IMR-90 (cell line): ENCODE measurements at regions not wholly inside any gene's neighbourhood (a gene's known extent, or its start where the extent isn't known, plus 50 kb on each side); places are given as distances from the start of the nearest gene placed in this dataset.

ENCODE experiments used
- ATAC-seq: fragments of 200-7000 bp; cut with Tn5 transposase; 2 replicates; pipeline ENCODE4 v1.9.1; 2020; ENCODE audit warnings: low read depth, mild to moderate bottlenecking, moderate library complexity
- BruUV-seq: library from RNA; stranded (reverse); fragments of 400-500 nt; replicated peaks from 2 replicates; lab custom pipeline; 2021; lab: Mats Ljungman, UMichigan
- CTCF ChIA-PET: fragments of 300-600 bp; formaldehyde crosslinking; extraction: SDS; loops from one replicate; lab custom pipeline; 2021; ENCODE audit warnings: antibody characterized with exemption; lab: Yijun Ruan, JAX
- POLR2A ChIA-PET: fragments of 300-600 bp; sonication (Branson Sonifier 250); formaldehyde crosslinking; loops from one replicate; lab custom pipeline; 2022; ENCODE audit warnings: antibody characterized with exemption; ENCODE audit not compliant: unreplicated experiment; lab: Charles Lee
- DNase-seq: peaks from one replicate; pipeline ENCODE4 v3.0.0; 2013
- H2AFZ ChIP-seq: replicated peaks from 2 replicates; pipeline ENCODE3; 2013; ENCODE audit warnings: low read length, mild to moderate bottlenecking; ENCODE audit not compliant: poor library complexity
- H2AK5ac ChIP-seq: 2 replicates; pipeline ENCODE4 v1.6.1; 2013; ENCODE audit warnings: low read depth, low read length, inconsistent platforms
- H2AK9ac ChIP-seq: replicated peaks from 2 replicates; pipeline ENCODE3; 2013; ENCODE audit warnings: mild to moderate bottlenecking, low read depth, low read length, moderate library complexity; ENCODE audit not compliant: poor library complexity
- H2BK120ac ChIP-seq: 2 replicates; pipeline ENCODE4 v1.6.1; 2013; ENCODE audit warnings: low read depth, low read length, inconsistent platforms
- H2BK15ac ChIP-seq: 3 replicates; pipeline ENCODE4 v1.6.1; 2013; ENCODE audit warnings: low read depth, low read length, inconsistent platforms
- H2BK20ac ChIP-seq: 2 replicates; pipeline ENCODE4 v1.6.1; 2013; ENCODE audit warnings: low read depth, mild to moderate bottlenecking, inconsistent platforms, low read length, moderate library complexity
- H2BK5ac ChIP-seq: 2 replicates; pipeline ENCODE4 v1.6.1; 2013; ENCODE audit warnings: mild to moderate bottlenecking, low read depth, low read length, inconsistent platforms; ENCODE audit not compliant: poor library complexity, severe bottlenecking
- H3K14ac ChIP-seq: replicated peaks from 2 replicates; pipeline ENCODE4 v1.6.1; 2013; ENCODE audit warnings: low read depth, low read length, inconsistent platforms
- H3K18ac ChIP-seq: 2 replicates; pipeline ENCODE4 v1.6.1; 2013; ENCODE audit warnings: low read depth, low read length, control low read depth
- H3K23ac ChIP-seq: 2 replicates; pipeline ENCODE4 v1.6.1; 2013; ENCODE audit warnings: low read depth, low read length, inconsistent platforms
- H3K27ac ChIP-seq: 2 replicates; pipeline ENCODE4 v1.5.1; 2013; ENCODE audit warnings: mild to moderate bottlenecking, control low read depth, low read length; ENCODE audit not compliant: insufficient read depth
- H3K27me3 ChIP-seq: 2 replicates; pipeline ENCODE4 v1.6.1; 2013; ENCODE audit warnings: low read length; ENCODE audit not compliant: control insufficient read depth, insufficient read depth
- H3K36me3 ChIP-seq: 2 replicates; pipeline ENCODE4 v1.6.1; 2013; ENCODE audit warnings: low read length, mixed read lengths; ENCODE audit not compliant: control insufficient read depth, insufficient read depth
- H3K4ac ChIP-seq: 2 replicates; pipeline ENCODE4 v1.6.1; 2013; ENCODE audit warnings: low read depth, low read length, inconsistent platforms
- H3K4me1 ChIP-seq: 2 replicates; pipeline ENCODE4 v1.6.1; 2013; ENCODE audit warnings: low read length, mixed read lengths; ENCODE audit not compliant: control insufficient read depth, insufficient read depth
- H3K4me2 ChIP-seq: 2 replicates; pipeline ENCODE4 v1.6.1; 2013; ENCODE audit warnings: low read depth, mild to moderate bottlenecking, control low read depth, low read length, moderate library complexity
- H3K4me3 ChIP-seq: 2 replicates; pipeline ENCODE4 v1.5.1; 2013; ENCODE audit warnings: low read depth, mild to moderate bottlenecking, control low read depth, low read length, moderate library complexity; ENCODE audit not compliant: insufficient read depth
- H3K56ac ChIP-seq: 2 replicates; pipeline ENCODE4 v1.6.1; 2013; ENCODE audit warnings: low read length, inconsistent platforms; ENCODE audit not compliant: insufficient read depth; ENCODE audit errors: extremely low read depth
- H3K79me1 ChIP-seq, 2 experiments: 2 replicates each; pipeline ENCODE4 v1.6.1; 2013; ENCODE audit warnings: low read length in 2 of 2, inconsistent platforms in 1 of 2, low read depth in 1 of 2
- H3K9ac ChIP-seq: 2 replicates; pipeline ENCODE4 v1.6.1; 2013; ENCODE audit warnings: low read depth, low read length, control low read depth
- H3K9me1 ChIP-seq: 2 replicates; pipeline ENCODE4 v1.6.1; 2013; ENCODE audit warnings: low read length, inconsistent platforms; ENCODE audit not compliant: insufficient read depth
- H3K9me3 ChIP-seq: 2 replicates; pipeline ENCODE4 v1.6.1; 2013; ENCODE audit warnings: low read length; ENCODE audit not compliant: control insufficient read depth, insufficient read depth
- H4K20me1 ChIP-seq: 2 replicates; pipeline ENCODE4 v1.6.1; 2013; ENCODE audit warnings: low read length, inconsistent platforms; ENCODE audit not compliant: insufficient read depth
- H4K5ac ChIP-seq: 2 replicates; pipeline ENCODE4 v1.6.1; 2013; ENCODE audit warnings: mild to moderate bottlenecking, low read depth, low read length, control low read depth
- H4K8ac ChIP-seq, 2 experiments: 2 replicates each; pipeline ENCODE4 v1.6.1; 2013; ENCODE audit warnings: low read depth in 2 of 2, low read length in 2 of 2, control low read depth in 1 of 2, inconsistent platforms in 1 of 2
- H4K91ac ChIP-seq: 2 replicates; pipeline ENCODE4 v1.6.1; 2013; ENCODE audit warnings: low read depth, low read length, inconsistent platforms; ENCODE audit not compliant: insufficient read depth
- CTCF ChIP-seq: conservative IDR thresholded peaks from 2 replicates; pipeline ENCODE4 v1.5.1; 2012; ENCODE audit warnings: mild to moderate bottlenecking, low read depth, low read length, improper control_type of control experiment
- MXI1 ChIP-seq: IDR thresholded peaks from 2 replicates; pipeline ENCODE4 v1.6.1; 2012; ENCODE audit warnings: low read depth, mild to moderate bottlenecking, low read length, moderate library complexity, borderline replicate concordance
- NFE2L2 ChIP-seq: fragments of 150-350 bp; IDR thresholded peaks from 2 replicates; pipeline ENCODE4 v1.6.1; 2016; ENCODE audit warnings: low read depth, mild to moderate bottlenecking, low read length
- RFX5 ChIP-seq: IDR thresholded peaks from 2 replicates; pipeline ENCODE4 v1.8.0; 2012; ENCODE audit warnings: low read depth, mild to moderate bottlenecking, low read length, moderate library complexity
- SMC3 ChIP-seq: fragments of 150-350 bp; IDR thresholded peaks from 2 replicates; pipeline ENCODE4 v1.6.1; 2016; ENCODE audit warnings: low read depth, mild to moderate bottlenecking, antibody characterized with exemption, low read length, moderate library complexity
- dilution Hi-C: fragments of 300-500 bp; cut with HindIII; formaldehyde crosslinking; loops from one replicate; pipeline ENCODE4 v1.14.3; 2018; ENCODE audit warnings: low sequenced_read_pairs; ENCODE audit not compliant: unreplicated experiment
- in situ Hi-C: fragments of 300-500 bp; cut with MboI; formaldehyde crosslinking; loops from 3 replicates; pipeline ENCODE4 v1.14.3; 2019; ENCODE audit warnings: low sequenced_read_pairs, inconsistent platforms, mixed read lengths
- intact Hi-C: fragments of 100-400 bp; cut with micrococcal nuclease; formaldehyde crosslinking; loops from 2 replicates; pipeline ENCODE4 v1.10.0; 2022

GRCh38 chr7:88670536-88670935 lies 89.0 kb upstream of the ZNF804B start:
- ATAC-seq (no peak), DNase-seq (no peak)
- Histone ChIP-seq H2BK120ac (no peak overlapping the region), H2BK20ac (no peak overlapping the region), H3K23ac (no peak overlapping the region), H3K79me1 (no peaks in the 10 kb centered on the region), H3K27ac (no peak overlapping the region), H3K18ac (no peak overlapping the region), H3K4me1 (no peaks in the 10 kb centered on the region), H2AFZ (no peak overlapping the region), H3K56ac (no peak overlapping the region), H3K14ac (no peak overlapping the region), H3K9me1 (no peaks in the 10 kb centered on the region), H2AK5ac (no peak overlapping the region), H3K4me3 (no peak overlapping the region), H2BK15ac (no peak overlapping the region), H3K27me3 (no peaks in the 10 kb centered on the region), H3K4me2 (no peak overlapping the region), H2AK9ac (no peak overlapping the region), H2BK5ac (no peak overlapping the region), H4K5ac (no peak overlapping the region), H4K20me1 (no peaks in the 10 kb centered on the region), H3K36me3 (no peaks in the 10 kb centered on the region), H3K9ac (no peak overlapping the region), H4K91ac (no peak overlapping the region), H3K9me3 (peaks cover 10% of the 10 kb centered on the region), H4K8ac (no peak overlapping the region), H3K4ac (no peak overlapping the region)
- TF ChIP-seq CTCF (no peak), NFE2L2 (no peak), MXI1 (no peak), RFX5 (no peak), SMC3 (no peak)
- in situ Hi-C loops, result no loop called here
- no TSS peak for BruUV-seq
- POLR2A ChIA-PET, result no interaction called here
- dilution Hi-C loops, result no loop called here
- CTCF ChIA-PET, result no interaction called here
- intact Hi-C loops, result no loop called here
